GM18505 (cell line): ENCODE measurements at regions not wholly inside any gene's neighbourhood (a gene's known extent, or its start where the extent isn't known, plus 50 kb on each side); places are given as distances from the start of the nearest gene placed in this dataset.
"Not testable (repeated sequence)": the region's sequence is repeated elsewhere in the genome, so short reads cannot be mapped to it uniquely, and the experiment has no call there.

Source experiments
- ATAC-seq: cut with Tn5 transposase; IDR thresholded peaks from one replicate; pipeline ENCODE4 v1.9.1; 2021; ENCODE audit not compliant: unreplicated experiment
- POLR2A ChIP-seq: IDR thresholded peaks from 4 replicates; pipeline ENCODE4 v1.6.1; 2011; ENCODE audit warnings: borderline replicate concordance; ENCODE audit not compliant: insufficient read depth, insufficient read length; ENCODE audit errors: extremely low read depth

DNA sequence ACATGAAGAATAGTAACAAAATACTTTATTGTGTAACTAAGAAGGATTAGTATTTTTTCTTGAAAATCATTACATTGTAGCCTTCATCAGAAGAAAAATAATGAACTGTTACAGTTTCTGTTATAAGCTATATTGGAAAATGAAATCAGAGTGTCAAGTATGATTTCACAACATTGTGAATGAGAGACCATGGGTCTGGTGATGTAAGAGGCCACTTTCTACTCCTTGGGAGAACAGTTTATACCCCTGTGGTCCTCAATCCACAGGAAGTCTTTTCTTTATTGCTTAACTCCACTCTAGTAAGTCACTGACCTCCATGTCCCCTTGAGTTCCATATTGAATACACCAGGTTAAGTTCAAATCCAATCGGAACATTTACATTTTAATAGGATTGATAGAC, 218.7 kb upstream of the FERMT1 start:
- no peak for ATAC-seq
- no peak for TF ChIP-seq POLR2A

DNA sequence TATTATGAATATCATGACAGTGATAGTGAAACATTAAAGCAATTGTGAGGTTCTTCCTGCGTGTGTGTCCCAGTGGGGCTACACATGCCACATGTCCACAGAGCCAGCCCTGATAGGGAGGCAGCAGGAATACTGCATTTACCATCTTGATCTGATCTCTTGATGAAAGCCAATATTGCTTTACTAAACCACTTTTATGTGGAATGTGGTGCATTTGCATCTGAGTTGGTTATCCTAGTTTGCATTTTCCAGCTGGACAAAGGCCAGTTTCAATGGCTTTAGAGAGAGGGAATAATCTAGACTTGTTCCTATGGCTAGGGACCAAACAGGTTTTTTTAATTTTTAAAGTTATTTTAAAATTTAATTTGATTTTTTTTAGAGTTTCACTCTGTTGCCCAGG, 216.3 kb upstream of the FERMT1 start:
- no peak for ATAC-seq

DNA sequence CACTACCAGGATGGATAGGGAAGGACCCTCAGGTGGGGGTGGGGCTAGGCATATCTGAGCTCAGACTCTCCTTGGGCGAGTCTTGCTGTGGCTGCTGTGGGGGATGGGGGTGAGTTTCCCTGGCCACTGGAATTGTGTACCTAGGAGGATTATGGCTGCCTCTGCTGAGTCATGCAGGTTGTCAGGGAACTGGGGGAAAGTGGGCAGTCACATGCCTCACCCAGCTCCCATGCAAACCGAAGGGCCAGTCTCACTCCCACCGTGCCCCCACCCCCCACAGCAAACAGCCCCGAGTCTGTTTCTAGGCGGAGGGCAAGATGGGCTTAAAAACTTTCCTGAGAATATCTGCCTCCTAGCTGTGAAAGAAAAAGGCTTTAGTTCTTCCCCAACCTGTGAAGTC, 210.3 kb upstream of the FERMT1 start:
- ATAC-seq, result no peak
- TF ChIP-seq POLR2A, result no peak

More for the DNA sequence above, 216.3 kb upstream of the FERMT1 start:
- TF ChIP-seq POLR2A, result no peak

DNA sequence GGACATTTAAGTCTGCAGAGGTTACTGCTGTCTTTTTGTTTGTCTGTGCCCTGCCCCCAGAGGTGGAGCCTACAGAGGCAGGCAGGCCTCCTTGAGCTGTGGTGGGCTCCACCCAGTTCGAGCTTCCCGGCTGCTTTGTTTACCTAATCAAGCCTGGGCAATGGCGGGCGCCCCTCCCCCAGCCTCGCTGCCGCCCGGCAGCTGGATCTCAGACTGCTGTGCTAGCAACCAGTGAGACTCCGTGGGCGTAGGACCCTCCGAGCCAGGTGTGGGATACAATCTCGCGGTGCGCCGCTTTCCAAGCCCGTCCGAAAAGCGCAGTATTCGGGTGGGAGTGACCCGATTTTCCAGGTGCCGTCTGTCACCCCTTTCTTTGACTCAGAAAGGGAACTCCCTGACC, 198.4 kb upstream of the FERMT1 start:
- not testable (repeated sequence) for ATAC-seq

DNA sequence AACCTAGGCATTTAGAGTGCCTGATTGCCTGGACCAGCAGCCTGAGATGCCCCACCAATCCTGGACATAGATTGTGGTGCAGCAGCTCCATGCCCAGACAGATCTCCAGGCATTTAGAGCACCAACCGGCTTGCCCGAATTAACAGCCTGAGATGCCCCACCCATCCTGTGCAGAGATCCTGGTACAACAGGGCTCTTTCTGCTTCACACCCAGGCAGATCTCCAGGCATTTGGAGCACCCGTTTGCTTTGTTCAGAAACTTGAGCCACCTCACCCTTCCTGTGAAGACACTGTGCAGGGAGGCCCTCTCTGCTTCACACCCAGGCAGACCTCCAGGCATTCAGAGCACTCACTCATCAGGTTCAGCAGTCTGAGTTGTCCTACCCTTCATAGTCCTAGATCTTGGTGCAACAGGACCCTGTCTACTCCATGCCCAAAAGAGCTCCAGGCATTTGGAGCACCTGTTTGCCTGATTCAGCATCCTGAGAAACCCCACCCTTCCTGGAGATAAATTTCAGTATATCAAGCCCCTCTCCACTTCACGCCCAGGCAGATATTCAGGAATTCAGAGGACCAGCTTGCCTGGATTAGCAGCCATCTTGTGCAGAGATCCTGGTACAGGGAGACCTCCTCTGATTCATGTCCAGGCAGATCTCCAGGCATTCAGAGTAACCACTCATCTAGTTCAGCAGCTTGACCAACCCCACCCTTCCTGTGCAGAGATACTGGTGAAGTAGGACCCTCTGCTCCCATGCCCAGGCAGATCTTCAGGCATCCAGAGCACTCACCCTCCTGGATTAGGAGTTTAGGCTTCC, 189.2 kb upstream of the FERMT1 start:
- no peak for ATAC-seq
- no peak for TF ChIP-seq POLR2A

DNA sequence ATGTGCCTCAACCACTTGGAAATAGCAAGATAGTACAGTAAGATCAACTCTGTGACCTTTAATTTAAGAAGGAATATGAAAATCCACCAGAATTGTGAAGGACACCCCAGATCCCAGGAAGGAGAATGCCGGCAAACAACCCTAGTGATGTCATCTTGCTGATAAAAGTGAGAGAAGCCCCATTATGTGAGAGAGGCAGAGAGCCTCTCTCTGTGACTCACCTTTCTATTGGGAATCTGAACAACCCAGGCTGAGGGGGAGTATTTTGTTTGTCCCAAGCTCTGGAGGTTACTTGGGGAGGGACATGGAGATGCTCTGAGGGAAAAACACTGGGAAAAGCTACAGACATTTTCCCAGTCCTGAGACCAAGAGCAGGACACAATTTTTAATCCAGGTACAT, 188.3 kb upstream of the FERMT1 start:
- no peak for TF ChIP-seq POLR2A
- ATAC-seq, result no peak

DNA sequence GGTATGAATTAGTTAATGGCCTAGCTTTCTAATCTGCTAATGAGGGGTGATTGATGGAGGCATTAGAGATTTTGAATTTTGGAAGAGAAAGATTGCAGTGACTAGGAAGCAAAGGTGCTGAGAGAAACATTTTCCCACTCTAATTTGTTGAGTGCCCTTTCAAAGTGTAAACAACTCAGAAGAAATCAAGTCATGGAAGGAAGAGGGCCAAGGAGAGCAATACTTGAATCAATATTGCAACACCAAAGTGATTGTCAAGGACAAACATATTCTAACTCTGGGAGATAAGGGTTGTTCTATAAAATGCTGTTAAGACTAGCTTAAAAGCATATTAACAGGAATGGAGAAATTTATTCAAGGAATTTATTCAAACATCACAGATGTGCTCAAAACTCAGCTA, 182.7 kb upstream of the FERMT1 start:
- TF ChIP-seq POLR2A, result no peak
- ATAC-seq, result no peak

DNA sequence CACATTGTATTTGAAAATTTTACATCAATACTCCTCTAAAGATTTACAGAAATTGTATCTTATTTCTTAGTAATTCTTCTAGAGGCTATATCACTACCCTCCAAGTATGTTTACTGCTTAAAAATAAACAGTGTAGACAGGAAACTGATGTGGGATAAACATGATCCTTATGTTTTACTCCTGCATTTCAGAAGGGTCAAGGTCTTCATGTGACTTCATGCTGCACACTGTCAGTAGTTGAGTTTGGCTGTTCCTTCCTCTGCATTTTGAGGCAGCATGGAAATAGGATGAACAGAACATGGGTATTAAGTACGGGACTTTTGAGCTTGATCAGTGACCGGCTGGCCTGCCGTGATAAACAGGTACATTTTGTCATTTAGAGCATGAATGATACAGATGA, 179.2 kb upstream of the FERMT1 start:
- ATAC-seq, result no peak
- no peak for TF ChIP-seq POLR2A

DNA sequence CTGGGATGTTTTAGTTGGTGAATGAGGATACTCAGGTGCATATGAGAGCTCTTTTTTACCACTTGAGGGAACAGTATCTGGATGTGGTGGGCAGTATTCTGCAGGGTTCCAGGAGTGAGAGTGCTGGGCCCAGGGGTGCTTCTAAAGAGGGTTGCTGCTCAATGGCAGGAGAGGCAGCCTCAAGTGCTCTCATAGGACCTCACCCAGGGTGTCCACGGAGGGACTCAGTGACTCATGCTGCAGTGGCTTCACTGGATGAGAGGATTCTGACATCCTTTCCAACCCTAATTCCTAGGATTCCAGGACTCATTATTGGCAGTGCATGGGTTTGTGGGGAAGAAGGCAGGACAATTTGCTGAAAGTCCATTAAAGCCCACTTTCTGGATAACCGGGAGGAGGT, 176.6 kb upstream of the FERMT1 start:
- TF ChIP-seq POLR2A, result no peak

DNA sequence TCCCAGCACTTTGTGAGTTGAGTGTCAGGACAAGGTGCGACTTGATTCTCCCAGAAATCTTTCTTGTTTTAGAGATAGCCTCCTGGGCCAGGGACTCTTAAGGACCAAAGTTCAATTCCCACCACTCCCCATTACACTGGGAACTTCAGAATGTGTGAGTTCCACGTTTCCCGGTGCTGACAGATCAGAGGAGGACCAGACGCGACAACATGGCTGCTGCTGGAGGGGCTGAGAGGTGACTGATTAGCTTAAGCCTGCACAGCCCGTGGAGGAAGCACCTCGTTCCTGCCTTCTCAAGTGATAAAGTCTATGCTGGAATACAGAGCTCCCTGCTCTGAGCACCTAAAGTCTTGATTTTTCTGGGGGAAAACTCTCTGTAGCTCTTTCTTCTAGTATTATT, 175.2 kb upstream of the FERMT1 start:
- TF ChIP-seq POLR2A, result no peak
- ATAC-seq, result no peak

More for the DNA sequence above, 176.6 kb upstream of the FERMT1 start:
- ATAC-seq, result no peak

DNA sequence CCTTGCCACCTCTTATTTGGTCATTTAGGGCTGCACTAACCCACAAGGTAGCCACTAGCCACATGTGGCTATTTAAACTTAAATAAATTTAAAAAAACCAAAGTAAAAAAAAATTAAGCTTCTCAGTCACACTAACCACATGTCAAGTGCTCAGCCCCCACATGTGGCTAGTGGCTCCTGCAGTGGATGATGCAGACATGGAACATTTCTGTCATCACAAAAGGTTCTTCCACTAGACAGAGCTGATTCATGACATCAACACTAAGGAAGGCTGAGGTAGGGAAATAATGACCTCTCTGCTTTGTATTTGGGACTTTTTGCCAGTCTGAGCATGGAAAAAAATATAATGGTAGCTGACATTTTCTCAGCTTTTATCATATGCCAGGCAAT, 173.0 kb upstream of the FERMT1 start:
- TF ChIP-seq POLR2A, result no peak
- no peak for ATAC-seq

DNA sequence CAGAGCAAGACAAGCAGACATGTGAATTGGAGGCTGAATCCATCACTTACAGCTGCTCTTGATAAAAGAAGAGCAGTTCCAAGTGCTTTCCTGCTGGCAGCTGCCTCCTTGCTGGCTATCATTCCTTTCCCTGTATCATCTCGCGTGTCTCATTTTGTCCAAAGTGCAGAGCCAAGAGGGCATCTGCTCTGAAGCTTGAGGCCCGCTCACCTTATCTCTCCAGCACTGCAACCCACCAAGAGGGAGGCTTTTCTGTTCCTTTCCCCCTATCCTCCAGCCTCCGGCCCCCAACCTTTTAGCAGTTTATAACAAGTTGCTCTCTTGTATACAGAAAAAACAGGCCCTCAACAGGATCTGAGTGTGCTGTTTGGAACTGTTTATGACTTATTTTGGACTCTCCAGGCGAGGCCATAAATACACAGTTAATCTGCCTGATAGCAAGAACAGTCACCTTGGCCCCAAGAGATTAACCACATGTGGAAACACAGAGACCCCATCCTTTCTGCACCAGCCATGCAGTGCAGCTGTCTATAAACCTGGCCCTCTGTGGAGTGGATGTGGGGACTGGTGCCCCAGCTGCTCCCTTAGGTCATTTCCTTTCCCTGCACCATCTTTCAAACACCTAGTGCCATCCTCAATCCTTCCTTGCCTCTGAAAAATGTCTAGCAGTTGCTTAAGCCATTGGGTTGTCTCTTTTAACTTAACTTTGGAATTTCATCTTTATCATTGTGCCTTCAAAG, 172.5 kb upstream of the FERMT1 start:
- TF ChIP-seq POLR2A, result no peak
- ATAC-seq, result no peak

DNA sequence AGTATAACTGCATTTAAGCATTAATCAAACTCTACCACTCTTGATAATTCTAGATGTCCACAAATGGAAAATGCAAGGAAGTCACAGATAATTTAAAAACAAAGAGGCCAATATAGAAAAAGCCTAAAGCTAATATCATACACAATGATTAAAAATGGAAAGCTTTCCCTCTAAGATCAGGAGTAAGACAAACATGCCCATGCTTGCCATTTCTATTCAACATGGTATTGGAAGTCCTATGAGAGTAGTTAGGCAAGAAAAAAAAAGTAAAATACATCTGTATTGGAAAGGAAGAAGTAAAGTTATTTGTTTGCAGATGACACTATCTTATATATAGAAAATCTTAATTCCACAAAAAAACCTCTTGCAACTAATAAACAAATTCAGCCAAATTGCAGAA, 164.6 kb upstream of the FERMT1 start:
- no peak for ATAC-seq
- no peak for TF ChIP-seq POLR2A

DNA sequence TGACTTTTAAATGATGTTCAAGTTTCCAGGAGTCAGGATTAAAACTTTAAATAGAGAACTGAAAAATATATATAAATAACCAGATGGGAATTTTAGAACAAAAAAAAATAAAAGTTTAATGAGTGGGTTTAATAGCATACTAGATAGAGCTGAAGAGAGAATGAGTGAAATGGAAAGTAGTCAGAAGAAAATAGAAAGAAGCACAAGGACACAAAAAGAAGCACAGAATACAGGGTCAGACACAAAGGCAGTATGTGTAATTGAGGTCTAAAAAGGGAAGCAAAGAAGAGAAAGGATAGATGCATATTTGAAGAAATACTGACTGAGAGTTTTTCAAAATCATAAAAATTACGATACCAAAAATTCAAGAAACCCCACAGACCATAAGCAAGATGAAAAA, 159.8 kb upstream of the FERMT1 start:
- TF ChIP-seq POLR2A, result no peak
- no peak for ATAC-seq
